Activated T-helper 17 cell treated with anti-CD3 and anti-CD28 coated beads, Interleukin-2, amount 50 U/mL, for 72 hours (primary cell): ENCODE measurements at regions not wholly inside any gene's neighbourhood (a gene's known extent, or its start where the extent isn't known, plus 50 kb on each side); places are given as distances from the start of the nearest gene placed in this dataset.
"Not testable (repeated sequence)": the region's sequence is repeated elsewhere in the genome, so short reads cannot be mapped to it uniquely, and the experiment has no call there.

Experiments used
- ATAC-seq: fragments of 150-1000 bp; cut with Tn5 transposase; replicated peaks from 2 replicates; pipeline ENCODE4 v1.10.0; 2021; ENCODE audit warnings: mild to moderate bottlenecking, moderate library complexity
- H3K27ac Mint-ChIP-seq: one replicate; pipeline ENCODE4 v1.8.0; 2022; ENCODE audit warnings: mixed read lengths
- H3K27me3 Mint-ChIP-seq: one replicate; pipeline ENCODE4 v1.8.0; 2022; ENCODE audit warnings: mixed read lengths
- H3K36me3 Mint-ChIP-seq: one replicate; pipeline ENCODE4 v1.8.0; 2022; ENCODE audit warnings: low read depth, mild to moderate bottlenecking, mixed read lengths
- H3K4me1 Mint-ChIP-seq: one replicate; pipeline ENCODE4 v1.8.0; 2022; ENCODE audit warnings: mixed read lengths
- H3K4me3 Mint-ChIP-seq: one replicate; pipeline ENCODE4 v1.8.0; 2022; ENCODE audit warnings: mild to moderate bottlenecking, mixed read lengths
- H3K9me3 Mint-ChIP-seq: one replicate; pipeline ENCODE4 v1.8.0; 2022; ENCODE audit warnings: mixed read lengths

- not testable (repeated sequence) for H3K9me3 Mint-ChIP-seq, H3K27ac Mint-ChIP-seq, ATAC-seq, H3K4me1 Mint-ChIP-seq, H3K27me3 Mint-ChIP-seq, H3K4me3 Mint-ChIP-seq, H3K36me3 Mint-ChIP-seq
These were observed 141.0 kb upstream of the SALL4 start for GRCh38 chr20:51943326-51943725.

- Mint-ChIP-seq H3K4me3 (no peak overlapping the region), H3K9me3 (no peaks in the 10 kb centered on the region), H3K27me3 (no peaks in the 10 kb centered on the region), H3K4me1 (no peaks in the 10 kb centered on the region), H3K27ac (no peak overlapping the region), H3K36me3 (no peaks in the 10 kb centered on the region)
- ATAC-seq, result no peak
These were observed 139.2 kb upstream of the SALL4 start for GRCh38 chr20:51941503-51941902.

DNA sequence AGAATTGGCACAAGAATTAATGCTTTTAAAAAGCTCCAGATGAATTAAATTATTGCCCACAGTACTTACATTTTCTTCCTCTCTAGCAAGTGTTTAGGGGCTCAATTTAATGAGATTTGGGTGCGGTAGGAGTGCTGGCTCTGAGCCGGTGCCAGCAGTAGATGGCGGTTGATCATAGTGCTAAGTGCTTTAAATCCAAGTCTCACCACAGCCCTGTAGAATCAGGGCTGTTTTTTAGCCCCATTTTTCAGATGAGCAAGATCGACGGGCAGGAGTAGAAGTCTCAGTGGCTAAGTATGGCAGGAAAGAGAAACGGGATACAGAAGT, 136.9 kb upstream of the SALL4 start:
- H3K36me3 Mint-ChIP-seq, result no peaks in the 10 kb centered on the region
- ATAC-seq, result no peak
- H3K4me1 Mint-ChIP-seq, result no peaks in the 10 kb centered on the region
- H3K27ac Mint-ChIP-seq, result no peak overlapping the region
- H3K9me3 Mint-ChIP-seq, result no peaks in the 10 kb centered on the region
- H3K4me3 Mint-ChIP-seq, result no peak overlapping the region
- no peaks in the 10 kb centered on the region for H3K27me3 Mint-ChIP-seq

- Mint-ChIP-seq H3K4me3 (no peak overlapping the region), H3K27ac (no peak overlapping the region), H3K9me3 (no peaks in the 10 kb centered on the region), H3K27me3 (no peaks in the 10 kb centered on the region), H3K36me3 (no peaks in the 10 kb centered on the region), H3K4me1 (no peaks in the 10 kb centered on the region)
- no peak for ATAC-seq
These were observed 136.4 kb upstream of the SALL4 start for GRCh38 chr20:51938559-51939258.

DNA sequence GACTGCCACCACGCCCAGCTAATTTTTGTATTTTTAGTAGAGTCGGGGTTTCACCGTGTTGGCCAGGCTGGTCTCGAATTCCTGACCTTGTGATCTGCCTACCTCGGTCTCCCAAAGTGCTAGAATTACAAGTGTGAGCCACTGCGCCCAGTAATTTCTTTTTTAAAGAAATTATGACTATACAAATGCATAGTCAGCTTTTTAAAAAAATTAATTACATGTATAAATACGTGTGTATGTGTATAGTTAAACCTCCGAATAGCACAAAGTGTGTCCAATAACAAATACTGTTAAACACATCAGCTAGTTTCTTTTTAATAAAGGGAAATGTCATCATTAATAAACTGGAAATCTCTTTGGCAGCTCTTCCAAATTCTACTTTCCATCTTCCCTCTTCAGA, 135.5 kb upstream of the SALL4 start:
- no peak overlapping the region for H3K27ac Mint-ChIP-seq
- no peaks in the 10 kb centered on the region for H3K27me3 Mint-ChIP-seq
- no peaks in the 10 kb centered on the region for H3K36me3 Mint-ChIP-seq
- no peak overlapping the region for H3K4me3 Mint-ChIP-seq
- no peaks in the 10 kb centered on the region for H3K4me1 Mint-ChIP-seq
- no peaks in the 10 kb centered on the region for H3K9me3 Mint-ChIP-seq
- ATAC-seq, result no peak

- no peak overlapping the region for H3K4me3 Mint-ChIP-seq
- no peaks in the 10 kb centered on the region for H3K36me3 Mint-ChIP-seq
- ATAC-seq, result no peak
- H3K9me3 Mint-ChIP-seq, result no peaks in the 10 kb centered on the region
- no peaks in the 10 kb centered on the region for H3K27me3 Mint-ChIP-seq
- no peak overlapping the region for H3K27ac Mint-ChIP-seq
- H3K4me1 Mint-ChIP-seq, result no peaks in the 10 kb centered on the region
These were observed 134.1 kb upstream of the SALL4 start for GRCh38 chr20:51936377-51936776.

DNA sequence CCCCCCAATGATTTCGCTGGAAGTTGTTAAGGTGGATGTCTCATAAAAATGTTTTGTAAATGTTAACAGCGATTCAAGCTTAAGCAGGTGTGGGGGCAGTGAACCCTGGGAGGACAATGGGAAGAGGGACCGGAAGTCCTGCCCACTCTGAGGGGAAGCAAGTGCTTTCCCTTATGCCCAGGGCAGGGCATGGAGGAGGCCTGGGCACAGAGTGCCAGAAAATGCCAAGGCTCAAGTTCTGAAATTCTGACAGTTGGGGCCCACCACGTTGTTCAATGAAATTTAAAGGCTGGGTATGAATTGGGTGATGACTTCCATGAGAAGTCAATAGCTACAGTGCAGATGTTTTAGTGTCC, 132.7 kb upstream of the SALL4 start:
- no peak for ATAC-seq
- Mint-ChIP-seq H3K4me1 (no peaks in the 10 kb centered on the region), H3K9me3 (no peaks in the 10 kb centered on the region), H3K27ac (no peak overlapping the region), H3K36me3 (no peaks in the 10 kb centered on the region), H3K27me3 (no peaks in the 10 kb centered on the region), H3K4me3 (no peak overlapping the region)

DNA sequence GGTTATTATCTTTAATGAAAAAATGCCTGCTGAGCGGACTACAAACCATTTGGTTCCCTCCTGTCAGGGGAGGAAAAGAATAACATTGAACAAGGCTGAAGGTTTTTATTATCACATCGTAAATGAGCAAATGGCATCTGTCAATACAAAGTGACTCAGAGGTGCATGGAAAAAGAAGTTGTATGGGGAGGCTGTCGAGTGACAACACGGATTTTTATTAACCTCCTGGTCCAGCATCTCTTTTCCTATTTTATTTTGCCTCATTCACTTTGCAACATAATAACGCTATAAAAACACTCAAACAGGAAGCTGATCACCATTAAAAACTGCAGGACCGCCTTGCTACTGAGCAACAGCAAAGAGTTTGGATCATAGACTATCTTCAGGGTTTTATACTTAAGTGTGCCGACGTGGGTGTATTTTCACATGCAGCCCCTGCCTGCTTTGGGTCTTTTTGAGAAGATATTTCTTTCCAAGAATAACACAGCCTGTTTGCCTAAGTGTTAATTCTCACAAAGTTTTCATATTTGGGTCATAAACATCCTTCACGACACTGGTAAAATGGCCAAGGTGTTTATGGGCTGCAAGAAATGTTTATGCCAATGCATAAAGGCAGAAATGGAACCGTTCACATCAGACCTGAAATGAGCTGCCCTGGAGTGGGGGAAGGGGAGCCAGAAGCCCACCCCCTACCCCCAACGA, 132.1 kb upstream of the SALL4 start:
- no peak overlapping the region for H3K27ac Mint-ChIP-seq
- H3K27me3 Mint-ChIP-seq, result no peaks in the 10 kb centered on the region
- no peaks in the 10 kb centered on the region for H3K4me1 Mint-ChIP-seq
- H3K36me3 Mint-ChIP-seq, result no peaks in the 10 kb centered on the region
- H3K9me3 Mint-ChIP-seq, result no peaks in the 10 kb centered on the region
- no peak for ATAC-seq
- H3K4me3 Mint-ChIP-seq, result no peak overlapping the region

DNA sequence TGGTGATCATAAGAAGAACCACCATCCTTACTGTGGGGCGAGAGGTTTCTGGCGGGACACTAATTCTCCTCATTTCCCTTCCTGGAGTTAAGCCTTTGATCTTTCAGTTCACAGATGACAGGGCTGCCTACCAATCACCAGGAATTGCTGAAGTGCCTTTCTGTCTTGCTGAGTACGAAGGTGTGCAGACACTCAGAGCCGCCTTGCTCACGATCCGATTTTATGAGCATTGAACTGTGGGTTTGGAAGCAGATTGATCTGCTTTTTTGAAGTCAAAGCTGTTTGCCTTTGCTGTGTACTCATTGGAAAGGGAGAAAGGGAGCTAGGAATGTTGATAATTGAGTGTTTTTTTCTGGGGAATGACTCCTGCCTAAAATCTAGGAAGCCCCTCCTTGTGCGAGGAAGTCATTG, 129.1 kb upstream of the SALL4 start:
- Mint-ChIP-seq H3K4me3 (no peak overlapping the region), H3K9me3 (no peaks in the 10 kb centered on the region), H3K36me3 (no peaks in the 10 kb centered on the region), H3K4me1 (no peaks in the 10 kb centered on the region), H3K27ac (no peak overlapping the region), H3K27me3 (no peaks in the 10 kb centered on the region)
- ATAC-seq, result no peak

DNA sequence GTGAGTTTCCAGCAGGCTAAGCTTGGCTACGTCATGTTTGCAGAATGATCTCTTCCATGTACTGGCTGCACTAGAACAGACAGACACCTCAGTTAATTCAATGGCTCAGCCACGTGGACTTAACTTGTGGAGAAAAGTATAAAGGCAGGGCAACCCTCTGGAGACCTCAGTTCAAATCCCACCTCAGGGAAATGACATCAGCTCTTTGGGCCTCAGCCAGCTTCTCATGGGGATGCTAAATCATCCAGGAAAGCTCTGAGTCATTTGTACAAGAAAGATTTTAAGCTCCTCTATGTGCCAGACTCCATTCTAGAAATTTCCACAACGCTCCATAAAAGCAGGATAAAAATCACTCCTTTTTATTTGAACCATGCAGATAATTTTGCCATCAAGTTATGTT, 128.5 kb upstream of the SALL4 start:
- Mint-ChIP-seq H3K4me3 (no peak overlapping the region), H3K4me1 (no peaks in the 10 kb centered on the region), H3K9me3 (no peaks in the 10 kb centered on the region), H3K36me3 (no peaks in the 10 kb centered on the region), H3K27ac (no peak overlapping the region), H3K27me3 (no peaks in the 10 kb centered on the region)
- no peak for ATAC-seq

DNA sequence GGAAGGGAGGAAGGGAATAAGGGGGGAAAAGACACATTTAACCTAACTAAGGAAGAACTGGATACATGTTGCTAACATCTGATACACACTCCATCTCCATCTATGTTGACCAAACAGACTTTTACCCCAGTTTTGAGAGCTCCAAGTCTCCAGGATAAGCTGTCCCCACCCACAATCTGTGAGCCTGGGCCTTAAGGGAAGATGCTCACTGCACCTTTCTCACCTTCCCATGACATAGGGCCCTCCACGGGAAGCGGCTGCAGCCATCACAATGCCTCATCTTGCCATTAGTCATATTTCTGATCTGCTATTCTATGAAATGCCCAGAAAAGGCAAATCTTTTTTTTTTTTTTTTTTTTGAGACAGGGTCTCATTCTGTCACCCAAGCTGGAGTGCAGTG, 126.6 kb upstream of the SALL4 start:
- ATAC-seq, result no peak
- Mint-ChIP-seq H3K9me3 (no peaks in the 10 kb centered on the region), H3K36me3 (no peaks in the 10 kb centered on the region), H3K4me3 (no peak overlapping the region), H3K4me1 (no peaks in the 10 kb centered on the region), H3K27ac (no peak overlapping the region), H3K27me3 (peaks cover 3% of the 10 kb centered on the region)

GRCh38 chr20:51927970-51928369, 125.6 kb upstream of the SALL4 start:
- not testable (repeated sequence) for ATAC-seq, H3K36me3 Mint-ChIP-seq, H3K4me3 Mint-ChIP-seq, H3K9me3 Mint-ChIP-seq, H3K27me3 Mint-ChIP-seq, H3K4me1 Mint-ChIP-seq, H3K27ac Mint-ChIP-seq

GRCh38 chr20:51926670-51927305, 124.5 kb upstream of the SALL4 start:
- no peak overlapping the region for H3K4me3 Mint-ChIP-seq
- H3K4me1 Mint-ChIP-seq, result no peaks in the 10 kb centered on the region
- H3K27ac Mint-ChIP-seq, result no peak overlapping the region
- no peaks in the 10 kb centered on the region for H3K9me3 Mint-ChIP-seq
- peaks cover 3% of the 10 kb centered on the region for H3K27me3 Mint-ChIP-seq
- ATAC-seq, result no peak
- no peaks in the 10 kb centered on the region for H3K36me3 Mint-ChIP-seq

DNA sequence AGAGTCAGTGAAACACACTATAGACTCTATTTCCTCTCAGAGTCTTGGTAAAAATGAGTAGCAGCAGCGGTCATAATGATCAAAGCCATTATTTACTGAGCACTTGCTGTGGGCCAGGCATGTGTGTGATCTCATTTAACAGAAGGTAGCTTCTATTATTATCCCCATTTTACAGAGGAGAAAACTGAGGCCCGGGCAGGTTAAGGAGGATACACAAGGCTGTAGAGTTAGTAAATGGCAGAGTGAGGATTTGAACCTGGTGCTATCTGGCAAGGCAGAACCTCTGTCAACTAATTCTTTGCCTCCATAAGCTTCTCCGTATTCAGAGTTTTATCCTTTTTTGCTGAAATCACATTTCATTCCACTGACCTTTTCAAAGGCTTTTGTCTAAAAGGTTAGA, 122.2 kb upstream of the SALL4 start:
- no peaks in the 10 kb centered on the region for H3K36me3 Mint-ChIP-seq
- H3K9me3 Mint-ChIP-seq, result no peaks in the 10 kb centered on the region
- peaks cover 3% of the 10 kb centered on the region for H3K27me3 Mint-ChIP-seq
- no peaks in the 10 kb centered on the region for H3K4me1 Mint-ChIP-seq
- no peak overlapping the region for H3K4me3 Mint-ChIP-seq
- H3K27ac Mint-ChIP-seq, result no peak overlapping the region
- no peak for ATAC-seq

- Mint-ChIP-seq H3K4me1 (no peaks in the 10 kb centered on the region), H3K36me3 (no peaks in the 10 kb centered on the region), H3K27ac (no peak overlapping the region), H3K27me3 (peaks cover 3% of the 10 kb centered on the region), H3K9me3 (no peaks in the 10 kb centered on the region), H3K4me3 (no peak overlapping the region)
- no peak for ATAC-seq
These were observed 121.3 kb upstream of the SALL4 start for GRCh38 chr20:51923633-51924032.
